H1 (cell line): ENCODE measurements at regions not wholly inside any gene's neighbourhood (a gene's known extent, or its start where the extent isn't known, plus 50 kb on each side); places are given as distances from the start of the nearest gene placed in this dataset.

ENCODE experiments used
- CTCF ChIA-PET: fragments of 300-600 bp; sonication (Branson Sonifier 250); formaldehyde crosslinking; loops from one replicate; lab custom pipeline; 2021; ENCODE audit not compliant: partially characterized antibody; lab: Charles Lee
- POLR2A ChIA-PET: fragments of 300-600 bp; sonication (Branson Sonifier 250); formaldehyde crosslinking; loops from one replicate; lab custom pipeline; 2021; ENCODE audit warnings: inconsistent platforms; ENCODE audit not compliant: partially characterized antibody; lab: Charles Lee
- DNase-seq, 2 experiments: peaks; one replicate each; pipeline versions ENCODE4 v3.0.0 to v3.0.0-alpha.2; 2010 to 2022; ENCODE audit warnings: low spot score in 2 of 2, low read depth in 1 of 2, mixed read lengths in 1 of 2
- FAIRE-seq: peaks from 2 replicates; lab custom pipeline; 2011; peaks lifted over from hg19 to GRCh38; lab: Jason Lieb, UNC
- H2AFZ ChIP-seq: 2 replicates; pipeline ENCODE4 v1.8.1; 2012; ENCODE audit warnings: low read length, inconsistent platforms
- H2AK5ac ChIP-seq: 2 replicates; pipeline ENCODE4 v1.6.1; 2013; ENCODE audit warnings: low read depth, low read length
- H2BK120ac ChIP-seq: replicated peaks from 2 replicates; pipeline ENCODE3; 2013; ENCODE audit warnings: low read depth, low read length, inconsistent platforms
- H2BK12ac ChIP-seq: 2 replicates; pipeline ENCODE4 v1.6.1; 2013; ENCODE audit warnings: low read depth, low read length
- H2BK15ac ChIP-seq: 2 replicates; pipeline ENCODE4 v1.6.1; 2013; ENCODE audit warnings: low read length
- H2BK20ac ChIP-seq: 2 replicates; pipeline ENCODE4 v1.6.1; 2013; ENCODE audit warnings: low read length
- H2BK5ac ChIP-seq: 2 replicates; pipeline ENCODE4 v1.6.1; 2013; ENCODE audit warnings: low read depth, low read length
- H3K14ac ChIP-seq: 2 replicates; pipeline ENCODE4 v1.6.1; 2013; ENCODE audit warnings: inconsistent platforms; ENCODE audit not compliant: insufficient read length
- H3K18ac ChIP-seq: 2 replicates; pipeline ENCODE4 v1.6.1; 2013; ENCODE audit warnings: low read length; ENCODE audit errors: extremely low read depth
- H3K23ac ChIP-seq: 2 replicates; pipeline ENCODE4 v1.6.1; 2013; ENCODE audit warnings: inconsistent platforms; ENCODE audit not compliant: insufficient read length
- H3K23me2 ChIP-seq: 2 replicates; pipeline ENCODE4 v1.6.1; 2013; ENCODE audit warnings: low read depth, low read length
- H3K27ac ChIP-seq: 2 replicates; pipeline ENCODE4 v1.6.1; 2011; ENCODE audit warnings: low read depth, low read length, inconsistent platforms
- H3K27me3 ChIP-seq, 4 experiments: replicated peaks in 1 of 4; 1 replicate in 1 of 4; 2 replicates in 3 of 4; pipeline versions ENCODE4 v1.6.1 to v1.8.1; 2011 to 2013; ENCODE audit warnings: low read length in 3 of 4, mild to moderate bottlenecking in 3 of 4, inconsistent platforms in 2 of 4, mixed read lengths in 2 of 4, moderate library complexity in 1 of 4; ENCODE audit not compliant: control insufficient read depth in 3 of 4, insufficient read depth in 3 of 4; ENCODE audit errors: extremely low read depth in 1 of 4
- H3K36me3 ChIP-seq, 4 experiments: 2 replicates each; pipeline versions ENCODE4 v1.6.1 to v1.8.1; 2011 to 2013; ENCODE audit warnings: mild to moderate bottlenecking in 4 of 4, low read length in 3 of 4, moderate library complexity in 2 of 4, control low read depth in 1 of 4, inconsistent platforms in 1 of 4; ENCODE audit not compliant: insufficient read depth in 4 of 4, control insufficient read depth in 2 of 4
- H3K4ac ChIP-seq: replicated peaks from 2 replicates; pipeline ENCODE3; 2013; ENCODE audit warnings: low read length, low read depth, mixed read lengths, inconsistent platforms; ENCODE audit not compliant: insufficient read length
- H3K4me1 ChIP-seq, 4 experiments: replicated peaks in 1 of 4; 1 replicate in 1 of 4; 2 replicates in 3 of 4; pipeline versions ENCODE4 v1.6.1 to v1.8.1; 2011 to 2013; ENCODE audit warnings: low read length in 3 of 4, inconsistent platforms in 2 of 4, mixed read lengths in 1 of 4; ENCODE audit not compliant: insufficient read depth in 4 of 4, control insufficient read depth in 3 of 4
- H3K4me2 ChIP-seq, 2 experiments: 2 replicates each; pipeline versions ENCODE4 v1.6.1 to v1.8.1; 2011 to 2013; ENCODE audit warnings: low read depth in 2 of 2, low read length in 2 of 2, control low read depth in 1 of 2, inconsistent platforms in 1 of 2, mild to moderate bottlenecking in 1 of 2; ENCODE audit not compliant: insufficient read depth in 1 of 2
- H3K4me3 ChIP-seq, 4 experiments: fragments of 200-600, 300-600 bp in 1 of 4; sonication (generic), shearing (Covaris generic), sonication (Bioruptor Twin) in 1 of 4; 2 replicates each; pipeline versions ENCODE4 v1.5.1 to v1.8.1; 2011 to 2016; ENCODE audit warnings: low read length in 4 of 4, low read depth in 3 of 4, control low read depth in 2 of 4, inconsistent platforms in 2 of 4, mild to moderate bottlenecking in 2 of 4, mixed read lengths in 1 of 4, moderate library complexity in 1 of 4; ENCODE audit not compliant: insufficient read depth in 2 of 4; ENCODE audit errors: extremely low read depth in 1 of 4
- H3K56ac ChIP-seq: replicated peaks from 2 replicates; pipeline ENCODE3; 2013; ENCODE audit warnings: low read depth, mild to moderate bottlenecking, mixed read lengths, low read length, inconsistent platforms; ENCODE audit not compliant: insufficient read length
- H3K79me1 ChIP-seq: 2 replicates; pipeline ENCODE4 v1.6.1; 2013; ENCODE audit warnings: low read depth, low read length, control low read depth
- H3K79me2 ChIP-seq, 2 experiments: 2 replicates each; pipeline versions ENCODE4 v1.6.1 to v1.8.1; 2012 to 2013; ENCODE audit warnings: low read length in 2 of 2, mild to moderate bottlenecking in 2 of 2, inconsistent platforms in 1 of 2; ENCODE audit not compliant: insufficient read depth in 2 of 2, control insufficient read depth in 1 of 2
- H3K9ac ChIP-seq, 4 experiments: replicated peaks in 1 of 4; 1 replicate in 1 of 4; 2 replicates in 3 of 4; pipeline versions ENCODE4 v1.6.1 to v1.8.1; 2011 to 2013; ENCODE audit warnings: low read depth in 3 of 4, low read length in 3 of 4, control low read depth in 2 of 4, mild to moderate bottlenecking in 2 of 4, moderate library complexity in 2 of 4, inconsistent platforms in 1 of 4; ENCODE audit errors: extremely low read depth in 1 of 4
- H3K9me3 ChIP-seq, 2 experiments: 2 replicates each; pipeline versions ENCODE4 v1.6.1 to v1.8.1; 2012 to 2013; ENCODE audit warnings: mild to moderate bottlenecking in 2 of 2, moderate library complexity in 2 of 2, control low read depth in 1 of 2, inconsistent platforms in 1 of 2, low read depth in 1 of 2, low read length in 1 of 2, mixed read lengths in 1 of 2; ENCODE audit not compliant: insufficient read depth in 2 of 2
- H4K20me1 ChIP-seq, 2 experiments: replicated peaks in 1 of 2; 2 replicates each; pipeline versions ENCODE3 to v1.8.1; 2011 to 2013; ENCODE audit warnings: inconsistent platforms in 2 of 2, low read length in 2 of 2, mild to moderate bottlenecking in 1 of 2; ENCODE audit not compliant: insufficient read depth in 2 of 2, control insufficient read depth in 1 of 2
- H4K5ac ChIP-seq: 2 replicates; pipeline ENCODE4 v1.6.1; 2013; ENCODE audit warnings: low read length, low read depth, mixed read lengths, inconsistent platforms; ENCODE audit not compliant: insufficient read length
- H4K8ac ChIP-seq: 2 replicates; pipeline ENCODE4 v1.8.0; 2013; ENCODE audit warnings: mild to moderate bottlenecking, moderate library complexity, low read length, inconsistent platforms; ENCODE audit not compliant: insufficient read depth; ENCODE audit errors: extremely low read depth
- H4K91ac ChIP-seq: replicated peaks from 2 replicates; pipeline ENCODE3; 2013; ENCODE audit warnings: low read length, mixed read lengths, inconsistent platforms; ENCODE audit not compliant: insufficient read length
- ASH2L ChIP-seq: fragments of 200-600, 300-600 bp; sonication (generic); IDR thresholded peaks from one replicate; pipeline ENCODE4 v1.7.1; 2017; ENCODE audit warnings: low read length
- BACH1 ChIP-seq: IDR thresholded peaks from 2 replicates; pipeline ENCODE4 v1.6.1; 2012; ENCODE audit warnings: low read length, improper control_type of control experiment
- EGR1 ChIP-seq: IDR thresholded peaks from 2 replicates; pipeline ENCODE4 v1.6.1; 2011; ENCODE audit warnings: low read depth, low read length, borderline replicate concordance
- GTF2F1 ChIP-seq: IDR thresholded peaks from 2 replicates; pipeline ENCODE4 v1.6.1; 2012; ENCODE audit warnings: low read depth, low read length, improper control_type of control experiment, borderline replicate concordance
- SAP30 ChIP-seq: fragments of 300-600 bp; sonication (generic); IDR thresholded peaks from 2 replicates; pipeline ENCODE4 v1.7.1; 2012; ENCODE audit warnings: low read length, moderate library complexity, mild to moderate bottlenecking, inconsistent platforms; ENCODE audit not compliant: insufficient read depth, insufficient replicate concordance
- SIRT6 ChIP-seq: IDR thresholded peaks from one replicate; pipeline ENCODE4 v1.7.1; 2012; ENCODE audit warnings: low read length, inconsistent platforms
- WGBS, 2 experiments: shearing (Covaris generic) in 1 of 2; methylation state at CpG; one replicate each; pipeline versions ENCODE4 v1.1.6 to v1.1.7; 2013 to 2015; ENCODE audit warnings: low lambda C conversion rate in 2 of 2, mixed read lengths in 2 of 2, inconsistent platforms in 1 of 2, low coverage in 1 of 2, missing lambda C conversion rate in 1 of 2; ENCODE audit not compliant: insufficient replicate concordance in 2 of 2, insufficient coverage in 1 of 2, insufficient read length in 1 of 2; ENCODE audit errors: extremely low coverage in 1 of 2, missing lambda C conversion rate in 1 of 2; 5-methylcytosine and 5-hydroxymethylcytosine counted together

DNA sequence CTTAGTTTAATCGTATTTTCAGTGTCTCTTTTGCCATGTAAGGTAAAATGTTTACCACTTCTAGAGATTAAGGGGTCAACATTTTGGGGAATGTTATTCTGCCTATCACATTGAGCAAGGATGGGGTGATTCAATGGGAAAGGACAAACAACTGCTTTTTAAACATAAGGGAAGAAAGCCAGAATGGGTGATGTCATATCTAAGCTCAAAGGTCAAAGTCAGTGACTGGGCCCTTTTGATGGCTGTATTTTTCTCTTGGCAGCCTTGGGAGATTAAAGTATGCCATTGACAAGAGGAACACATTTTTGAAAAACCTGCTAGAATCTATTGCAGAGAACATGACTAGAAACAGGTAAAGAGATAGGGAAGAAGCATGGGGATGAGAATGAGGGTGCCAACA lies 477.3 kb upstream of the IRAK1BP1 start (continued):
- TF ChIP-seq SIRT6: no peak

DNA sequence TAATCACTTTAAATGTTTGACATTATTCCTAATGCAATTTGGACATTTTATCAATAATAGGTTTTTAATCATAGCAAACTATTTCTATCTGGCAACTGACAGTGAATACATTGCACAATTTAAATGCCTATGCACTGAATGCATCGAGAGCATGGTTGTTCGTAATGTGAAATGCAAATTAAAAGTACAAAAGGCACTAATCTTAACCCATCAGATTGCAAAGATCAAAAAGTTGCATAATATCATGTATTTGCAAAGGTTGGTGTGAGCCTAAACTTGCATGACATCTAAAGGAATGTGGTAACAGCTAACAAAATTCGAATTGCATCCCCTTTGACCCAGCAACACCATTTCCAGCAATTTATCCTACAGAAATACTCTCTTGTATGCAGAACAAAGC lies 469.9 kb upstream of the IRAK1BP1 start:
- H4K91ac ChIP-seq: no peak overlapping the region
- H2AK5ac ChIP-seq: no peak overlapping the region
- no peak overlapping the region for H3K4me2 ChIP-seq
- no peak overlapping the region for H3K14ac ChIP-seq
- FAIRE-seq: no peak
- DNase-seq: no peak
- WGBS, 2 experiments: 85% methylated on average over 3 of the region's 3 CpGs; no CpG with 5 or more reads in 1 of the 2 experiments
- ChIA-PET CTCF (interaction anchor here (1.3 kb wide), 1 partner anchor 38 kb away, joined by 4 read pairs; no protein-coding TSS in a partner anchor), POLR2A (no interaction called here)
- no peak overlapping the region for H4K5ac ChIP-seq
- no peaks in the 10 kb centered on the region for H3K79me1 ChIP-seq
- TF ChIP-seq GTF2F1 (no peak), EGR1 (no peak), SAP30 (no peak), BACH1 (no peak), ASH2L (no peak)
- H4K8ac ChIP-seq: no peak overlapping the region
- H3K27ac ChIP-seq: no peak overlapping the region
- no peak overlapping the region for H3K18ac ChIP-seq
- no peaks in the 10 kb centered on the region for H3K36me3 ChIP-seq
- H3K4me3 ChIP-seq: no peak overlapping the region
- H3K4me1 ChIP-seq: no peaks in the 10 kb centered on the region
- H4K20me1 ChIP-seq: no peaks in the 10 kb centered on the region
- H2BK15ac ChIP-seq: no peak overlapping the region
- H3K79me2 ChIP-seq: no peaks in the 10 kb centered on the region
- H3K9ac ChIP-seq: no peak overlapping the region
- H3K23ac ChIP-seq: no peak overlapping the region
- no peak overlapping the region for H3K56ac ChIP-seq
- no peak overlapping the region for H2BK20ac ChIP-seq
- no peak overlapping the region for H3K4ac ChIP-seq
- no peaks in the 10 kb centered on the region for H3K23me2 ChIP-seq
- H2BK120ac ChIP-seq: no peak overlapping the region
- H3K9me3 ChIP-seq: no peaks in the 10 kb centered on the region
- no peak overlapping the region for H2AFZ ChIP-seq
- H3K27me3 ChIP-seq: no peaks in the 10 kb centered on the region
- H2BK5ac ChIP-seq: no peak overlapping the region
- no peak overlapping the region for H2BK12ac ChIP-seq
